SK-N-MC (cell line): ENCODE measurements at regions not wholly inside any gene's neighbourhood (a gene's known extent, or its start where the extent isn't known, plus 50 kb on each side); places are given as distances from the start of the nearest gene placed in this dataset.
"Not testable (repeated sequence)": the region's sequence is repeated elsewhere in the genome, so short reads cannot be mapped to it uniquely, and the experiment has no call there.

Source experiments
- DNase-seq: peaks from one replicate; pipeline ENCODE4 v3.0.0-alpha.2; 2011; ENCODE audit warnings: low read depth, low spot score
- H3K27ac ChIP-seq: fragments of 200-600 bp; sonication (generic); 2 replicates; pipeline ENCODE4 v1.5.1; 2016; ENCODE audit warnings: mixed run types
- H3K36me3 ChIP-seq: fragments of 200-600 bp; sonication (generic); 2 replicates; pipeline ENCODE4 v1.6.1; 2017; ENCODE audit warnings: antibody characterized with exemption, low read length, mixed read lengths; ENCODE audit not compliant: insufficient read depth
- H3K4me3 ChIP-seq: fragments of 200-600 bp; sonication (generic); 2 replicates; pipeline ENCODE4 v1.5.1; 2016
- H3K9ac ChIP-seq: fragments of 200-600 bp; sonication (generic); 2 replicates; pipeline ENCODE4 v1.8.0; 2017; ENCODE audit warnings: mixed run types, mixed read lengths; ENCODE audit not compliant: insufficient read length
- H3K9me3 ChIP-seq: fragments of 200-600 bp; sonication (generic); 2 replicates; pipeline ENCODE4 v1.6.1; 2017; ENCODE audit warnings: low read depth, mild to moderate bottlenecking, antibody characterized with exemption, low read length, moderate library complexity, mixed read lengths
- EZH2 ChIP-seq: fragments of 200-600 bp; sonication (generic); IDR thresholded peaks from one replicate; pipeline ENCODE4 v1.6.1; 2017; ENCODE audit warnings: antibody characterized with exemption
- FOXP2 ChIP-seq: optimal IDR thresholded peaks from 2 replicates; pipeline ENCODE3; 2011; ENCODE audit warnings: mild to moderate bottlenecking, moderate library complexity; ENCODE audit not compliant: insufficient read depth; ENCODE audit errors: extremely low read length, control extremely low read depth
- POLR2AphosphoS5 ChIP-seq: IDR thresholded peaks from 2 replicates; pipeline ENCODE4 v1.6.1; 2012; ENCODE audit warnings: mild to moderate bottlenecking, low read depth, low read length, borderline replicate concordance

DNA sequence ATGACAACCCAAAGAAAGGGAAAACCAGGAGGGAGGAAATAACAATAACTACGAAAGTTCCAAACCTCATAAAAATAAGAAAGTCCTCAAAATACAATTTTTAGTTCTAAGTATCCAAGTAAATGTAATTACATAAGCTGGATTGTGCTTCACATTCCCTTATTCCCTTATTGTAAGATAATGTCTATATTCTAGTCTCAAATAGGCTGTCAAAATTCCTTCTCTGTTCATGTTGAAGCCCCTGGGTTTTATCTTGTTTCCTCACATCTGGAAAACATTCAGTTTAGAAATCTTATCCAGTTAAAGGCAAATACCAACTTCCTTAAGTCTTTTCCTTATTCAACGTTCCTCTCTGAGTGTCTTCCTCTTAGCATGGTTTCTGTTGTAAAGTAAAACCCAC lies 282.3 kb downstream of the CD109 start:
- H3K27ac ChIP-seq = no peak overlapping the region
- no peak overlapping the region for H3K4me3 ChIP-seq
- no peaks in the 10 kb centered on the region for H3K36me3 ChIP-seq
- DNase-seq = no peak
- TF ChIP-seq EZH2 (no peak), FOXP2 (no peak), POLR2AphosphoS5 (no peak)
- no peak overlapping the region for H3K9ac ChIP-seq
- no peaks in the 10 kb centered on the region for H3K9me3 ChIP-seq

DNA sequence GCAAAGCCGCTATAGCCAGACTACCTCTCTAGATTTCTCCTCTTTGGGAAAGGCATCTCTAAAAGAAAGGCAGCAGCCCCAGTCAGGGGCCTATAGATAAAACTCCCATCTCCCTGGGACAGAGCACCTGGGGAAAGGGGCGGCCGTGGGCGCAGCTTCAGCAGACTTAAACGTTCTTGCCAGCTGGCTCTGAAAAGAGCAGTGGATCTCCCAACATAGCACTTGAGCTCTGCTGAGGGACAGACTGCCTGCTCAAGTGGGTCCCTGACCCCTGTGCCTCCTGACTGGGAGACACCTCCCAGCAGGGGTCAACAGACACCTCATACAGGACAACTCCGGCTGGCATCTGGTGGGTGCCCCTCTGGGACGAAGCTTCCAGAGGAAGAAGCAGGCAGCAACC lies 276.5 kb downstream of the CD109 start:
- not testable (repeated sequence) for H3K36me3 ChIP-seq, H3K9me3 ChIP-seq, DNase-seq, H3K9ac ChIP-seq, H3K27ac ChIP-seq, H3K4me3 ChIP-seq

DNA sequence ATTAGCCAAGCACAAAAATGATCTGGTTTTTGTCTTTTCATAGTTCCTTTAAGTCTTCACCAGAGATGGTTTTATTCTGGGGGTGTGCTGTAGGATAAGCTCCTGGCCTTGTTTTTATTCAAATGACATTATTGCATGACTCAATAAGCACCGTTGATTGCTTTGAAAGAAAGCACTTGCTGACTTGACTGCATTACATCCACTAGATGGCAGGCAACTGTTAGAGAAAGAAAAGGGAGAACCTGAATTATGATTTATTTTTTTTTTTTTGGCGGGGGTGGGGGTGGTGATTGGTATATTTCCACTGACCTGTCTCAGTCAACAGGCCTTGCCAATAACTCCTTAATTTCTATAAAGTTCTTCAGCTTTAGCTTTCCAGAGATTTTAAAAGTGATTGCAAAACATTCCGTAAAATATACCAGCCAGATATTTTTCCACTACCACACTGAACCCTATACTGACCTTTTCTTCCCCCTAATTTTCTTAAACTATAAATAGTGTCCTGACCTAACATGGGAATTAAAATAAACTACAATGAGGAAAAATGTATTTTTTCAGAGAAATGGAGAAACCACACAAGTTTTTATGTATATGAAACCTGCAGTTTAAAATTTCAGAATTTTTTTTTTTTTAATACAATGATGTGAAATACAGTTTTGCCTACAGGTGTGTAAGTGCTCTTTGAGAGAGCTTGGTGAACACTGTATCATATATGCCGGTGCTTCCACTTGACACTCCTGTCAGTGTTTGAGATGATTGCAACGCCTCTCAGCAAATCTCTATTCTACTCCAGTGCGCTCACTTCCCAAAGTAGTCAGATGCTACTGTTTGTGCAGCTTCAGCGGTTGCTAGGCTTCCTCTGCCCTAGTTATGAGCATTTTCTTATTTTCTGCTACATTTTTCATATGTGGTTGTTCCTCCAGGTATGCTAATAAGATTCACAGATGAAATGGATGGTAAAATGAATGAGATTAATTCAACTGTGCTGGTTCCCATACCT lies 274.3 kb downstream of the CD109 start:
- DNase-seq = no peak
- Histone ChIP-seq H3K4me3 (no peak overlapping the region), H3K27ac (peak overlapping the region; percentile 15; the same call in 1 of the 2 replicates), H3K36me3 (no peaks in the 10 kb centered on the region), H3K9ac (peak overlapping the region; percentile 40), H3K9me3 (no peaks in the 10 kb centered on the region)
- no peak for TF ChIP-seq EZH2
- no peak for TF ChIP-seq FOXP2
- TF ChIP-seq POLR2AphosphoS5 = no peak

DNA sequence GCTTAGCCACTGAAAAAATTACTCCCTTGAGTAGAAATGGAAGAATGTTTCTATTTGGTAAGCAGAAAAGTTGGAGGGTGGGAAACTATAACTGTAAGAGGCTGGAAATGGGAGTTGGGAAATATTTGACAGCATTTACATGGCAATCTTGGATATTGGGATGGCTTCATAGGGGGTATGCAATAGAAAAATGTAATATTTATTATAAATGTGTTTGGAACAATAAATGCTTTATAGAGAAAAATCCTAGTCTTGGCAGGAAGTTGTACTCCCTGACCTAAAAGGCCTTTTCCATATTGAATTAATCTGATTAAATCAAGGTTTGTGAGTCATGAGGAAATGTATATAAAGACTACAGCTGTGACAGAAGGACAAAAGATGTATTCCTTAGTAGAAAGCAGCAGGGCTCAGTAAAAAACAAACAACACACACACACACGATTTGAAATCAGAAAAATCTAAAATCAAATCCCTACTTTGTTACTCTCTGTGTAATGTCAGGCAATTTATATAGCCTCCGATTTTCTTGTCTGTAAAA lies 272.3 kb downstream of the CD109 start:
- no peak for DNase-seq

DNA sequence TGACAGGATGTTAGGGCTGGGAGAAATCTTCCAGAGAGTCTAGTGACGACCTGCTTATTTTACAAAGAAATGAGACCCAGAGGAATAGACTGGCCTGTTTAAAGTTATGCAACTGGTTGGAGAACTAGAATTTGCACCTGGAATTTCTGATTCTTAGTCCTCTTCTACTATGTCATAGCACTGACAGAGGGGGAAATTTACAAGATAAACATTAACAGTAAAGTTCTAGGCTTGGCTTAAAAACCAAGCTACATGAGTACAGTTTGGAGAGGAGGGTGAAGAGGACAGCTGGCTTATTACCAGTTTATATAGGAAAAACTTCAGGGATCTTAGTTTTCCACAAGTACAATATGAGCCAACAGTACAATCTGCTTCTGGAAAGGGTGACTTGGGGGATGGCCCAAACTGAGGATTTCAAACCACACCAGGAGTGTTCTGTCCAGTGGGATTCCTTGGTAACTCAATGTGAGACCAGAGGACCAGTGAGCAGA lies 269.6 kb downstream of the CD109 start:
- Histone ChIP-seq H3K27ac (no peak overlapping the region), H3K9ac (no peak overlapping the region), H3K36me3 (no peaks in the 10 kb centered on the region), H3K4me3 (no peak overlapping the region), H3K9me3 (no peaks in the 10 kb centered on the region)
- no peak for DNase-seq
- TF ChIP-seq EZH2 (no peak), POLR2AphosphoS5 (no peak), FOXP2 (no peak)

More for the DNA sequence above, 272.3 kb downstream of the CD109 start:
- TF ChIP-seq FOXP2 (no peak), EZH2 (no peak), POLR2AphosphoS5 (no peak)
- Histone ChIP-seq H3K4me3 (no peak overlapping the region), H3K36me3 (no peaks in the 10 kb centered on the region), H3K27ac (no peak overlapping the region), H3K9ac (no peak overlapping the region), H3K9me3 (no peaks in the 10 kb centered on the region)

GRCh38 chr6:73964241-73964854 lies 268.3 kb downstream of the CD109 start:
- H3K9me3 ChIP-seq = no peaks in the 10 kb centered on the region
- no peak overlapping the region for H3K27ac ChIP-seq
- no peak overlapping the region for H3K4me3 ChIP-seq
- DNase-seq = no peak
- no peak for TF ChIP-seq FOXP2
- TF ChIP-seq EZH2 = no peak
- TF ChIP-seq POLR2AphosphoS5 = no peak
- no peaks in the 10 kb centered on the region for H3K36me3 ChIP-seq
- H3K9ac ChIP-seq = no peak overlapping the region

DNA sequence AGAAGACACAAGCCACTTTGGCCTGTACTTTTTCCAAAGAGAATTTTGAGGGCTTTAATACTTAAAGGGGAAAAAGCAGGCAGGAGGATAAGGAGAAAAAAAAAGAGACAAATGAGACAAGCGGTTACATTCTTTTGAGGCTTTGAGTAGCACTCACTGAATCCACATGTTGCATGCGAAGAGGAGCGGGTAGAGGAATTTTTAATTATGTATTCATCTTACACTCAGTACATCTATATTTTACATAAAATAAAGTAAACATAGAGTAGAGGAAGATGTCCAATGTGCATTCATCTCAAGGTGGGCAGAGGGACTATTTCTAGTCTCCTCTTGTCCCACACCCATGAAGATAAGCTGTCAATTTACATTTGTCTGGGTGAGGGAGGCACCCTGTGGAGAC lies 266.9 kb downstream of the CD109 start:
- Histone ChIP-seq H3K36me3 (no peaks in the 10 kb centered on the region), H3K27ac (no peak overlapping the region), H3K4me3 (no peak overlapping the region), H3K9ac (no peak overlapping the region), H3K9me3 (no peaks in the 10 kb centered on the region)
- no peak for DNase-seq
- TF ChIP-seq POLR2AphosphoS5 (no peak), EZH2 (no peak), FOXP2 (no peak)

- Histone ChIP-seq H3K4me3 (no peak overlapping the region), H3K27ac (no peak overlapping the region), H3K36me3 (no peaks in the 10 kb centered on the region), H3K9me3 (no peaks in the 10 kb centered on the region), H3K9ac (no peak overlapping the region)
- TF ChIP-seq EZH2 (no peak), POLR2AphosphoS5 (no peak), FOXP2 (no peak)
- DNase-seq = no peak
These were observed 260.3 kb downstream of the CD109 start for GRCh38 chr6:73956305-73956704.
